ENCODE measurements at regions not wholly inside any gene's neighbourhood (a gene's known extent, or its start where the extent isn't known, plus 50 kb on each side); places are given as distances from the start of the nearest gene placed in this dataset.

GRCh38 chr3:117893638-117894037, 1141.0 kb downstream of the IGSF11 start:
- DNase-seq = no peak

- DNase-seq = no peak
Measured at GRCh38 chr3:117898722-117899522, 1135.7 kb downstream of the IGSF11 start.

GRCh38 chr3:117903226-117903625, 1131.4 kb downstream of the IGSF11 start:
- no peak for DNase-seq

- DNase-seq = no peak
Measured at GRCh38 chr3:117910820-117911521, 1123.7 kb downstream of the IGSF11 start.

GRCh38 chr3:117912352-117912751, 1122.3 kb downstream of the IGSF11 start:
- DNase-seq = no peak

- DNase-seq = no peak
Measured at GRCh38 chr3:117914540-117915100, 1120.0 kb downstream of the IGSF11 start.

GRCh38 chr3:117916839-117917238, 1117.8 kb downstream of the IGSF11 start:
- no peak for DNase-seq

- DNase-seq = no peak
Measured at GRCh38 chr3:117919621-117920020, 1115.0 kb downstream of the IGSF11 start.

GRCh38 chr3:117920253-117920898, 1114.3 kb downstream of the IGSF11 start:
- DNase-seq = no peak

- no peak for DNase-seq
Measured at GRCh38 chr3:117921411-117921810, 1113.2 kb downstream of the IGSF11 start.

- DNase-seq = no peak
Measured at GRCh38 chr3:117922039-117922438, 1112.6 kb downstream of the IGSF11 start.

- no peak for DNase-seq
Measured at GRCh38 chr3:117926819-117927218, 1107.8 kb downstream of the IGSF11 start.

- no peak for DNase-seq
Measured at GRCh38 chr3:117927825-117928224, 1106.8 kb downstream of the IGSF11 start.

GRCh38 chr3:117928836-117929235, 1105.8 kb downstream of the IGSF11 start:
- DNase-seq = no peak

GRCh38 chr3:117932441-117932840, 1102.2 kb downstream of the IGSF11 start:
- DNase-seq = no peak

GRCh38 chr3:117936159-117936558, 1098.5 kb downstream of the IGSF11 start:
- no peak for DNase-seq

GRCh38 chr3:117938974-117939373, 1095.7 kb downstream of the IGSF11 start:
- no peak for DNase-seq

GRCh38 chr3:117939425-117940027, 1095.1 kb downstream of the IGSF11 start:
- no peak for DNase-seq

- DNase-seq = no peak
Measured at GRCh38 chr3:117941015-117941414, 1093.6 kb downstream of the IGSF11 start.

GRCh38 chr3:117941756-117942155, 1092.9 kb downstream of the IGSF11 start:
- no peak for DNase-seq

GRCh38 chr3:117954131-117954530, 1080.5 kb downstream of the IGSF11 start:
- DNase-seq = no peak

- no peak for DNase-seq
Measured at GRCh38 chr3:117955196-117955595, 1079.5 kb downstream of the IGSF11 start.

Measured in left kidney (tissue), 1 donor.